ENCODE measurements at regions not wholly inside any gene's neighbourhood (a gene's known extent, or its start where the extent isn't known, plus 50 kb on each side); places are given as distances from the start of the nearest gene placed in this dataset.
A peak's percentile ranks its signal among the peaks of the same experiment; 100 is the strongest.

GRCh38 chr2:133640103-133640502 is 71.8 kb upstream of the NCKAP5 start:
- no peak for DNase-seq
- ChIA-PET CTCF (interaction anchor here (1.0 kb wide), 1 partner anchor 140 kb away, joined by 3 read pairs; no protein-coding TSS in a partner anchor), POLR2A (no interaction called here)
- H3K27me3 ChIP-seq (replicated peaks; ENCODE audit: control insufficient read depth, insufficient read depth, low read length): no peaks in the 10 kb centered on the region
- H3K36me3 ChIP-seq (ENCODE audit: control insufficient read depth, insufficient read depth, low read length): no peaks in the 10 kb centered on the region
- no peak for TF ChIP-seq CTCF (IDR thresholded peaks at IDR 0.05; ENCODE audit: insufficient read depth in 1 of 2, low read depth in 1 of 2, low read length in 1 of 2, severe bottlenecking in 1 of 2, unreplicated experiment in 1 of 2)
- no peak overlapping the region for H3K4me3 ChIP-seq (ENCODE audit: low read depth, low read length)
- no peaks in the 10 kb centered on the region for H3K4me1 Mint-ChIP-seq (ENCODE audit: low read depth, unreplicated experiment)
- H3K9me3 Mint-ChIP-seq (ENCODE audit: unreplicated experiment): no peaks in the 10 kb centered on the region
- intact Hi-C loops (cut with micrococcal nuclease; ENCODE audit: unreplicated experiment): loop anchor here (10.0 kb wide), 1 partner anchor 205 kb away; no protein-coding TSS in a partner anchor
- H3K36me3 Mint-ChIP-seq (ENCODE audit: insufficient read depth, unreplicated experiment): no peaks in the 10 kb centered on the region
- H3K27me3 Mint-ChIP-seq (ENCODE audit: insufficient read depth, unreplicated experiment): peaks cover 6% of the 10 kb centered on the region
- no peak overlapping the region for H3K4me3 Mint-ChIP-seq (ENCODE audit: unreplicated experiment)
- BruUV-seq (replicated peaks): no TSS peak
- no peak overlapping the region for H3K27ac Mint-ChIP-seq (ENCODE audit: unreplicated experiment)
- H3K9me3 ChIP-seq: no peaks in the 10 kb centered on the region
- peaks cover 9% of the 10 kb centered on the region for H3K4me1 ChIP-seq

- H3K27ac Mint-ChIP-seq (ENCODE audit: unreplicated experiment): peak overlapping the region; percentile 7
- no peak overlapping the region for H3K4me3 Mint-ChIP-seq (ENCODE audit: unreplicated experiment)
- intact Hi-C loops (cut with micrococcal nuclease; ENCODE audit: unreplicated experiment): loop anchor here (1.0 to 10.0 kb wide), 3 partner anchors 65 to 203 kb away; no protein-coding TSS in a partner anchor
- H3K27me3 Mint-ChIP-seq (ENCODE audit: insufficient read depth, unreplicated experiment): peaks cover 6% of the 10 kb centered on the region
- H3K4me1 Mint-ChIP-seq (ENCODE audit: low read depth, unreplicated experiment): no peaks in the 10 kb centered on the region
- no peaks in the 10 kb centered on the region for H3K9me3 Mint-ChIP-seq (ENCODE audit: unreplicated experiment)
- DNase-seq: peak; percentile 81
- ChIA-PET POLR2A (no interaction called here), CTCF (interaction anchor here (0.6 to 1.2 kb wide), 5 partner anchors 14 to 220 kb away, joined by 3 to 5 read pairs (median 4); no protein-coding TSS in a partner anchor)
- no peaks in the 10 kb centered on the region for H3K27me3 ChIP-seq (replicated peaks; ENCODE audit: control insufficient read depth, insufficient read depth, low read length)
- H3K36me3 Mint-ChIP-seq (ENCODE audit: insufficient read depth, unreplicated experiment): no peaks in the 10 kb centered on the region
- TF ChIP-seq CTCF (IDR thresholded peaks at IDR 0.05; ENCODE audit: insufficient read depth in 1 of 2, low read depth in 1 of 2, low read length in 1 of 2, severe bottlenecking in 1 of 2, unreplicated experiment in 1 of 2): peak; percentile 33 to 52
- H3K36me3 ChIP-seq (ENCODE audit: control insufficient read depth, insufficient read depth, low read length): no peaks in the 10 kb centered on the region
- peaks cover 9% of the 10 kb centered on the region for H3K4me1 ChIP-seq
- no peak overlapping the region for H3K4me3 ChIP-seq (ENCODE audit: low read depth, low read length)
- BruUV-seq (replicated peaks): no TSS peak
- no peaks in the 10 kb centered on the region for H3K9me3 ChIP-seq
Measured at GRCh38 chr2:133641497-133641896, 73.2 kb upstream of the NCKAP5 start.

- POLR2A ChIA-PET: no interaction called here
- H3K9me3 Mint-ChIP-seq (ENCODE audit: unreplicated experiment): no peaks in the 10 kb centered on the region
- no peak overlapping the region for H3K4me3 Mint-ChIP-seq (ENCODE audit: unreplicated experiment)
- H3K27me3 ChIP-seq (replicated peaks; ENCODE audit: control insufficient read depth, insufficient read depth, low read length): no peaks in the 10 kb centered on the region
- no peaks in the 10 kb centered on the region for H3K4me1 Mint-ChIP-seq (ENCODE audit: low read depth, unreplicated experiment)
- TF ChIP-seq CTCF (IDR thresholded peaks at IDR 0.05; ENCODE audit: insufficient read depth in 1 of 2, low read depth in 1 of 2, low read length in 1 of 2, severe bottlenecking in 1 of 2, unreplicated experiment in 1 of 2): no peak
- no TSS peak for BruUV-seq (replicated peaks)
- intact Hi-C loops (cut with micrococcal nuclease; ENCODE audit: unreplicated experiment): loop anchor here (1.0 to 10.0 kb wide), 3 partner anchors 66 to 203 kb away; no protein-coding TSS in a partner anchor
- H3K36me3 Mint-ChIP-seq (ENCODE audit: insufficient read depth, unreplicated experiment): no peaks in the 10 kb centered on the region
- H3K36me3 ChIP-seq (ENCODE audit: control insufficient read depth, insufficient read depth, low read length): no peaks in the 10 kb centered on the region
- H3K4me1 ChIP-seq: peaks cover 9% of the 10 kb centered on the region
- CTCF ChIA-PET: interaction anchor here (0.9 to 1.2 kb wide), 3 partner anchors 124 to 220 kb away, joined by 4 to 5 read pairs (median 4); no protein-coding TSS in a partner anchor
- no peak for DNase-seq
- H3K27ac Mint-ChIP-seq (ENCODE audit: unreplicated experiment): no peak overlapping the region
- no peaks in the 10 kb centered on the region for H3K9me3 ChIP-seq
- H3K27me3 Mint-ChIP-seq (ENCODE audit: insufficient read depth, unreplicated experiment): peaks cover 6% of the 10 kb centered on the region
- no peak overlapping the region for H3K4me3 ChIP-seq (ENCODE audit: low read depth, low read length)
Measured at GRCh38 chr2:133641942-133642725, 73.9 kb upstream of the NCKAP5 start.
